GM19468 (cell line): ENCODE measurements at regions not wholly inside any gene's neighbourhood (a gene's known extent, or its start where the extent isn't known, plus 50 kb on each side); places are given as distances from the start of the nearest gene placed in this dataset.

Source experiments
- ATAC-seq: cut with Tn5 transposase; IDR thresholded peaks from one replicate; pipeline ENCODE4 v1.9.1; 2021; ENCODE audit warnings: mild to moderate bottlenecking, moderate library complexity, moderate number of reproducible peaks; ENCODE audit not compliant: unreplicated experiment; ENCODE audit errors: extremely low read depth

DNA sequence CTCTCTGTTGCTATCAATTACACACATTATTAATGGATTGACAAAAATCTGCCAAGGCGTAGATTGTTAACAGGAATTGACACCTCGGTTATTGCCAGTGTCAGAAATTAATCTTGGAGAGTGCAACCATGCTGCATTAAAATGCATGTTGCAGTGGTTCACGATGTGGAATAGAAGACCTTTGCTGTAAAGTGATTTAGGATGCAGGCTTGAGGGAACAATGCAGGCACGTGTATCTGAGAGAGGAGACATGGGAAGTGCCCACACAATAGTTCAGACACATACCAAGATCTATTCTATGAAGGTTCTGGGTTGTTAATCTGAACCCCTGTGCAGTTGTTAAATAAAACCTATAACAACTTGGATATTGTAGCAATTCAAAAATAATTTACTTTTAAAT lies 1032.8 kb upstream of the CDH8 start:
- no peak for ATAC-seq

DNA sequence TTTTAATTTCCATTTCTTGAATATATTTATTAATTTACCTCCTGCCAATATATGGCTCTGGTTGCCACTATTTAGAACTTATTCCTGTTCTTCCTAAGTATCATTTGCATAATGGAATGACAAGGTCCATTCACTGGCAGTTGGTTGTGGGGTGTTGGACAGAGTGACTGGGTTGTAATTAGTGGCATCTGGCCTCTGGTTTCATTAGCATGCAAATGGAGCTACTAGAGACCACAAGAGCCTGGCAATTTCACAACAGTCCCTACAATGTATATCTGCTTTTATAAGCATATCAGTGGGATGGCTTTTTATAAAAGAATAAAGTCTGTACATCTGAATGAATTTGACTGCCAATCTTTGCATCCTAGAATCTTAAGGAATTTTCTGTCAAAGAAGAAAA lies 1030.9 kb upstream of the CDH8 start:
- no peak for ATAC-seq

DNA sequence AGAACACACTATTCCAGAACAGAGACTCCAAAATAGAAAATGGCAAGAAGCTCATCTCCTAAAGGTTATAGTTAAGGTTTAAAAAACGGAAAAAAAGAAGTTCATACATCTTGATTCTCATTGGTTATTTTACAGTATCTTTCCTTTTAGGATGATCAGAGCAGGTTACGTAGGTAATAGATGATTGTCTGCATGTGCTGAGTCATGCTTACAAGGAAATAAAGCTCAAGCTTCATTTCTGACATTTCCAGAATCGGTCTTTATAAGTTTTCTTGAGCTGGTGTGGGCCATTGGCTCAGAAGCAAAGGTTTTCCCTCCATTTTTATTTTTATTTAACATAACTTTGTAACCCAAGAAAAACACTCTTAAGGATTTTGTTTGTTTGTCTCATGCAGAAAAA lies 1030.3 kb upstream of the CDH8 start:
- no peak for ATAC-seq

DNA sequence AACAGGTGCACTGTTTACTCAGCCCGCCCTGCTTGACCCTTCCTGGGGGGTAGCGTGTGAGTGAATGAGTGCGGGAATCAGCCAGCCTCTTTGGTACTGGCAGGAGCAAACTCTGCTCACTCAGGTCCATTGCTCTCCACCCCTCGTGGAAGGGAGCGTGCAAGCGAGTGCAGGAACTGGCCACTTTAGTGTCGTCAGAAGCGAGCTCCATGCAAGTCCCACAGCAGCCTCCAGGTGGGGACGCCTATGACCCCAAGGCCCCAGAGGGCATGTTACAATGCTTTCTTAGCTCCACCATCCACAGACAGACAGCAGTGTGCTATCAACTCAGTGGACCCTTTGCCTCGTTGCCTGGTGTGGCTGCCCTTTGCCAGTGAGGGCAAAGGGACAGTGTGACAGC lies 1025.1 kb upstream of the CDH8 start:
- no peak for ATAC-seq

DNA sequence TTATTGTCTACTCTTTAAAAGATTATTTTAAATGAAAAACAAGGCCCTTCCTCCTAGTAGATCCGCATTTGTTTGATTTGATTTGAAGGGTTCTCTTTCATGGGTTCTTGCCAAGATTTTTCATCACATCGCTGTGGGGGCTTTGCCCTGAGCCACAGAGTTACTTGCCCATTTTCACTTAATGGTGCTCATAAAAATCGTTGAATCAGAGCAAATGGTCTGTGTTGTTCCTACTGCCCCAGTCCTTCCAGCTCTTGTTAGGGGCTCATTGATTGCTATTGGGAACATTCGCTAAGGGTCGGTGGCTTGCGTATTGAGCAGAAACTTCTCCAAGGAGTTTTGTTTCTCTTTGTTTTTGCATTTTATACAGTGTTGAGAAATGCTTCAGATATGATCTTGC lies 1023.4 kb upstream of the CDH8 start:
- ATAC-seq = no peak

DNA sequence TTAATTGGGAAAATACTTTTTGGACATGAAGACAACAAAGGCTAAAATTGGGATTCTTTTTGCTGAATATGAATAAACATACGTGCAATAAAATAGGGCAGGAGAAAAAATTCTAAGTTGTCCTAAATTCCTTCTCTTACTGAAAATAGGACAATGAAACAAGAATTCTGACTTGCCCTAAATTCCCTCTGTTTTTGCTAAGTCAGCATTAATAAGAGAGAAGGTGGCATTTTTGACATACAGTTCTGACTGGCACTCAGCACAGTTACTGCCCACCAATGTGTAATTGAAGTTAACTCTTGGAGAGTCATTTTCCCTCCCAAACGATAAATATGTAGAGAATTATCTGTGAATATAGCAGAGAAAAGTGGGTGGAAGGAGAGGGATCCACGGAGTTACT lies 1021.1 kb upstream of the CDH8 start:
- no peak for ATAC-seq

DNA sequence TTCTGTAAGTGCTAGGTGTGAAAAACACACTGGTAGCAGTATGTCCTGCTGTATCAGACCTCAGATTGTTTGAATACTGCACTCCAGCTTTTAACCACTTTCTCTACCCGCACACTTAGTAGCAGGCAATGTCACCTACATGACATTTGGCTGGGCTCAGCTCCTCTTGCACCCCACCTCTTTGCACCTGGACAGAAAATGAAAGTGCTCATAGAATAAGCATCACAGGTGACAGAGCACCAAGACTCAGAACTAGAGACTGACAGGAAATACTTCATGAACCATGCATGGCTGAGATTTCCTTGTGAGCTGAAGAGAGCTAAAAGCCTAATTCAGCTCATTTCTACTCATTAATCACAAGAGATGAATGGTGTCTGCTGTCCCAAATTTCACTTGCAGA lies 1014.2 kb upstream of the CDH8 start:
- ATAC-seq = no peak

DNA sequence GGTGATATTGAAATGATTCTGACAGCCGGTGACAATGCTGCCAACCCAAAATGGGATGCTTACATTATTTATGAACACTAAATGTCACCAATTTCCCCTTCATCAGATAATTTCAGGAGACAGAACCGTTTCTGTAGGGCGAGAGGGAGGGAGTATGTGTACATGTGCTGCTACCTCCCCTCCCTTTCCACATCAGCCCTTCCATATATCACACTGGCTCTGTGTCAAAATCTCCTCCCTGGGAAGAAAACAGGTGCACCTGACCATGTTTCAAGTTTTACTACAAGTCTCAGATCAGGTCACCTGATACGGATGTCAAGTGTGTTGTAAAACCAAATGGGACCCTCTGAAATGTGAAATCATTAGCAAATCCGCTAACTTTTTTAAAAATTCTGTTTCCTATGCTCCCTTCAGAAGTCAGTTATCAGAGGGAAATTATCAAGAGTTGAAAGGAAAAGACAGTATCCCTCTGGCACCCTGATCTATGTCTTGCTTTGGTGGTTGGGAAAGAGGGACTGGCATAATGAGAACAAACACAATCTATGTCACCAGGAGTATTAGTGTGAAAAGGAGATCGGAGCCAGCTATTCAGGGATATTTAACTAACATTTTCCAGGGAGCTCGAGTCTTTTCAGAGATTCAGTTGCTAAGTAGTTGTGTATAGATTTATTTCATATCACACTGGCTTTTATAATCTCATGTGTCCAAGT lies 1002.3 kb upstream of the CDH8 start:
- no peak for ATAC-seq

DNA sequence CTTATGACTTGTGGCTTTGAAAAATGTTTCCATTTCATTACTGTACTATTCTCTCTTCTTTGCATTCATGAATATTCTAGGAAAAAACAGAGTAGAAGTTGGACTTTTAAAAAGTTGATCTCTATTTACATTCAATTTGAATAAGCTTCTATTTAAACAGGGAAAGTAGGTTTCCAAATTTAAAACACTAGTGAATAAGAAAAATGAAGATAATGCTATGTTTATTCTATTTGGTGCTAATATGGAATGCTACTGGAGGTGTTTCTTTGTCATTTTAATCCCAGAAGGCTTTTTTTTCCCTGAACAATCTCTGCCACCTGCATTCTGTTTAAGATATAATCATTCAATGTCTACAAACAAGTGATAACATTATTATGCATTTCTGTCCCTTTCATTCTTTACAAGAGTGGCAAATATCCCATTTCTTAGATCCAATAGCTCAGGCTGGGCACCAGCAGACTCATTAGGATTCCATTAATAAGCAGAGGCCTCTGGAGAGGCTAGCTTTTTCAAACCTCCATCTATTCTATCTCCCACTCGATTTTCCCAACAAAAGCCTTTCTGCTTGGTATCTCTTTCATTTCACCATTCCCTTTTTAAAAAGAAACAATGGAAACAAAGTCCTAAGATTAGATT lies 1001.6 kb upstream of the CDH8 start:
- ATAC-seq = no peak

DNA sequence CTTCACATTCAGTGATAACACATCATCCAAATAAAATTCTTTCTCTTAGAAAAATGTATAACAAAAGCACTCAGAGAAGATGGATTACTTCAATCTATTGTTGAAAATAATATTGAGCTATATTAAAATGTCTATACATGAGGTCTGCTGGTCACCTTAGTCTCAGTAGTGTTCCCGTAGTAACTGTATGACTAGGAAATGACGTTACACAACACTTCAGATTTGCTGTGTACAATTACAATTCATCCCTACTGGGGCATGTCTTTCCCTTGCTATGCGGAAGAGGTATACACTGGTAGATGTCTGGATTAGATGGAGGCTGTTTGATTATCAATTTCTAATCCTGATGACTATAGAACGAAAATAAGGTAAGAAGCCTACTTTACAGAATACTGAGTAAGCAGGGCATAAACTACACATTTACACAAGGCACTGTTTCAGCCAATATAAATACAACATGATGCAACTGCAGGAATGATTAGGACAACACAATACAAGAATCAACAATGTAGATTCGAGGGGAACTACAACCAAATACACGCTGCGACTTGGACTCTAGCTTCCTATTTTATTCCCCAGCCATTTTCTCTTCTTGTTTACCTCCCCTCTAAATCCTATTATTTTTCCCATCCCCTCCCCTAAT lies 982.5 kb upstream of the CDH8 start:
- no peak for ATAC-seq

DNA sequence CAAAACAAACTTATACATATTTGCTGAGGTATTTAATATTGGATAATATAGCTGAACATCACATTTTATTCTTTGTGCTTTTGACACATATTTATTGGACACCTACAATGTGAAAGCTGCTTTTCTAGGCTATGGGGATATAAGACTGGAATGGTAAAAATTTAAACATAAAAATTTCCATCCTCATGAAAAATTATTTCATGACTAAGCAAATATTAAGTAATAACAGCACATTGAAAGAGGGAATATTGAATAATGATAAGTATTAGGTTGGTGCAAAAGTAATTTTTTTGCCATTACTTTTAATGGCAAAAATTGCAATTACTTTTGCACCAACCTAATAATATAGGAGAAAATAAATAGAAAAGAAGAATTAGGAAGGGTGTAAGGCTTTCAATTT lies 972.5 kb upstream of the CDH8 start:
- ATAC-seq = no peak

DNA sequence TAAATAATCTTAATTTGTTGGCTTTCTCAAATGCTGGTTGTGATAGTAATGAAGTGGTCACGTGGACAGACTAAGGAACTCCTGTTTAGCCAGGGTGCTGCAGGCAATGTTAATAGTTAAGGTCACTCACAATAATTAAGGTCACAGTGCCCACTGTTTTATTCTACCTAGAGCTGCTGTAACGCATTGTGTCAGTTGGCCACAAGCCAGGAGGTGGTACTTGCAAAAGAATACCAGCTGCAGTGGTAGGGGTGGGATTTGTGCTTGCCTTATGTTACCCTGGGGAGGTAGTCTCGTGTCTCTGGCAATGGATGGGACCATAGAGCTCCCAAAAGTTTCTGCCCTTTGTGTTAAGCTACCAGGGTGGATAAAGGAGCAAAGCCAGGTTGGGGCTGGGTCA lies 969.1 kb upstream of the CDH8 start:
- ATAC-seq = no peak

DNA sequence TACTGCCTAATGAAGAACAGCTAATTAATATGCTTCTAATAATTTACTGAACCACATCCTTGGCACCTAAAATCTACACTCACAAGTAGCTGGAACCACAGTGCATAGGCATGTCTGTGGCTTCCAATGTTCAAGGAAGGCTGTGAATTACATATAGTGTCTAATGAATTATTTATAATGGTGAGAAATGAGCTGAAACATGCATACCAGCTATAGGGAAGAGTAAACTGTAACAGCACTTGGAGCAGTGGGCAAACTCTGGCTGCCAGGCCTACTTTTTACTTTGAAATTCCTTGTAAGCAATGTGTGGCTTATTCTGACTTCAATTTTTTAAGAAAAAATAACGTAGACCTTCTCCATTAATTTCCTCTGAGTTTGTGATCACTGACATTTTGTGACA lies 953.2 kb upstream of the CDH8 start:
- ATAC-seq = no peak

DNA sequence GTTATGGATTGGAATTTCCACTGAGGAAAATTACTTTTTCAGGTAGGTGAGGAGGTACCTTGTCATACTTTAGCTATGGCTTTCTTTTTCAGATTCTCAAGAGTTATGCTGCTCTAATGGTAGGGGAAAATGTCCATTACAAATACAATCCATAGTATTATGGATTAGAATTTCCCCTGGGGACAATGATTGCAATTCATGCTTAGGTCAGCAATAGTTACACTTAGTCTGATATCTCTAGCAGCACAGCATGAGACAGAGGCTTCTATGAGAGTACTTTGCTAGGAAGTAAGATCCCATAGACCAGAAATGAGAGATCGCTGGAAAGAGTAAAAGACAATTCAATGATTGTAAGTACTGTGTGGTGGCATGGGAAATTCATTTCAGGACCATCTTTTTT lies 949.5 kb upstream of the CDH8 start:
- no peak for ATAC-seq

DNA sequence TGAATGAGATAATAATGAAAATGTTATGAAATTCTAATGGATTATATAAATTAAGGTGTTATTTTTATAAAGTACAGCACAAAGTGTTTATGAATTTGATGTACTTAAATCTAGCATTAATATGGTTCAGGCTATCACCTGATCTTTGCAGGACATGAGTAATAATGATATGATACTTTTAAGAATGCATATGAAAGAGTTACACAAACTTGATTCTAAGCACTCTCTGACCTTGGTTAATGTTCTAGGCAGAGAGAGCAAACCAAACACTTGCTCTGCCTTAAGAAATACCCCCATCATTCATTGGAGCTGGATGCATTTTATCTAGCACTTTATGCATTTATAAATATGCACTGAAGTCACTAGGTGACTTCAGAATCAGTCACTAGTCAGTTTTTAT lies 942.2 kb upstream of the CDH8 start:
- no peak for ATAC-seq

DNA sequence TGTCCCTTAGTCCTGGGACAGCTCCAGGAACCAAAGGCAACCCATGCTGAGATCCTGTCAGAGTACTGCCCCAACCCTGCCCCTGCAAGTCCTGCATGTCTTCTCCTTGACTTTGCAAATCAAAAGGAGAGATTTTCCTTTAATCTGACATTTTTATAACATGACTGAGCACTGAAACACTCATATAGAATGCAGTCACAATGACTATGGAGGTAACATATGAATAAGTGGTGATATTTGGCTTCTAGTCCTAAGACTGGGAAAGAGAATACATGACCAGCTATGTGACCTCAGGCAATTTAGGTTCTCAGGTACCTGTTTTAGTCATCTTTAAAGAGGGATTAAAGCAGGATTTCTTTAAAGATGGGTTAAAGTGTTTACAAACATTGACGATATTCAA lies 941.6 kb upstream of the CDH8 start:
- ATAC-seq = no peak

DNA sequence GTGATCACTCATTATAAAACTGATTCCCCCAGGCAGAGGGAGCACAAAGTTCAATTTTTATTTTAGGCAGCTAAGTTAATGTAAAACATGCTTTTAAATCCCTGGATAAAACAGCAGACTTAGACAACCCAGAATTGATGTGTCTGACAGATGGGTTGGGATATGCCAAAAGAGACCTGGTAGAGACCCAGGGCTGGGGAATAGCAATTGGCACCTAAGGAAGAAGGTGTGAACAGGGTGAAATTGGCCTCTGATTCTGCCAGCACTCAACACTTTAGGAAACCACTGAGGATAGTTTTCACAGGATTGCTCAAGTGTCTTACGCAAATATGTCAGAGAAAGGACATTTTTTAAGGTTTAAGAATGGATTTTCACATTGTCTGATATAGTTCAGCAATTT lies 938.2 kb upstream of the CDH8 start:
- no peak for ATAC-seq

DNA sequence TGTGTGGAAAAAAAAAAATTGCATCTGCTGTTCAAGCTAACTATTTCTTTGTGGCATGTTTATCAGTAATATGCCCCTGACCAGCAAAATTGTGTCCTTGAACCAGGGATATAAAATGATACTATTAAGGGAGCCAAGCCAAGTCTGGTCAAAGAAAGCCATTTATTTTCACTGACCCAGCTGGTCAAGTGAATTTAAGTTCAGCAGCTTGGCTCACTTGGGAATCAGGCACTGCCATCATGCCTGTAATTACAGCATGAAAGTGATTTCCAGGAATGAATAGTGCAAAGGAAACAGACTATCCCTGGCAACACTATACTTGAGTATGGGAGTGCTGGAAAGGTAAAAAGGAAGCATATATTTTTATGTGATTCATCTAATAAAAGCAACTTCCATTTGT lies 934.6 kb upstream of the CDH8 start:
- ATAC-seq = no peak

DNA sequence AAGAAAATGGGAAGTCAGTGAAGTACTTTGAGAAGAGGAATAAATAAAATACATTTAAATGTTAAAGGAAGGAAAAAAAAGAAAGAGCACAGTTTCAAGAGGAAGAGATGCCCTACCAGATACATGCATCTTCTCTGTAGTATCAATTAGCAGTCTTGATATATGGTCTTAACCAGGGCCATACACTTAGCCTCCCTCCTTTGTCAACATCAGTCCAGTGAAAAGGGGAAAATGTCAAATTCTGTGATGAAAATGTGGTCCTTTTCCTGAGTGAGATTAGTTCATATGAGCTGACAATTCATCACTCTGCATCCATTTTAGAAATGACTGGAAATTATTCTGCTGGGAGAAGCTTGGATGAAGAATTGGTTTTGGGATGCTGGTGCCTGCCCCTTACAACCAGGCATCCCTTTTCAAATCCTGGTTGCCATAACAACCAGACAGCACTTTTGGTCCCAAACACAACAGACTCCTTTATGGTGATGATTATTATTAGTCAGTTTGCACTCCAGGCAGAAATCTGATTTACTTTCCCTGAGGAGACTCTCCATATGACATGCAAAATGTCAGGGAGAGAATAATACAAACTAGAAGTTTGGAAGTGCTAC lies 933.6 kb upstream of the CDH8 start:
- ATAC-seq = no peak

DNA sequence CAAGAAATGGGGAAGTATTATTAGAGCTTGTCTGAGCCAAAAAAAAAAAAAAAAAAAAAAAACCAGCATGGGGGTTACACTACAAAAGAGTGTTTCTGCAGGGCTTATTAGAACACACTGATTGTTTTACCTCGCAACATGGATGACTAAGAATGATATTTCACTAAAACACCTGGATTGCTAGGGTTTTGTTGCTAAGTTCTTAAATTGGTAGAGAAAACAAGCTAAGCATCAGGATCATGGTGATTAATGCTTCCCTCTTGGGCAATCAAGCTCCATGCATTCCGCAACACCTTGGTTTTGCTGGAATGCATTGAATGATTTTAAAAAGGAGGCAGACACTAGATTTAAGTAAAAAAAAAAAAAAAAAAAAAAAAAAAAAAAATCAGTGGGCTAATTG lies 931.4 kb upstream of the CDH8 start:
- ATAC-seq = no peak

DNA sequence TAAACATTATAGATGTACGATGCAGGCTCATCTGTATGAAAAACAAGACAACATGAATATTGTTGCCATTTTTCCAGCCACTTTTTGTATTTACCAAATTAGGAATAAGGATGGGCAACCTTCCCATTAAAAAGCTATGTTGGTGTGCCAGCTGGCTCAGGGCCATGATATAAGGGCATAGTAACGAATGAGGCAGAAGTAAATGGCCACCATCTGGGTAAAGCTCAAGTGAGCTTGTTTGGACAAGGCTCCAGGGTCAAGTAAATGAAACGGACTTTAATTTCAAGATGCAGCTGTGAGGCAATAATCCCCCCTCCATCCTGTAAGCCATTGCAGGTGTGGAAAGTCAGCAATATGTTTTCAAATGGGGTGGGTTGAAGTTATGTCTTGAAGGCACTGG lies 930.9 kb upstream of the CDH8 start:
- ATAC-seq = no peak
